ENCODE measurements at regions not wholly inside any gene's neighbourhood (a gene's known extent, or its start where the extent isn't known, plus 50 kb on each side); places are given as distances from the start of the nearest gene placed in this dataset.

GRCh38 chr4:15226203-15226602 lies 201.6 kb upstream of the C1QTNF7 start:
- 83% methylated on average over 2 of the region's 3 CpGs for WGBS (ENCODE audit: insufficient coverage)
- H3K27ac ChIP-seq (ENCODE audit: low read length): no peak overlapping the region
- H3K36me3 ChIP-seq (ENCODE audit: control insufficient read depth, insufficient read depth, low read length): no peaks in the 10 kb centered on the region
- H3K4me3 ChIP-seq (ENCODE audit: low read length): no peak overlapping the region
- DNase-seq: no peak
- no peaks in the 10 kb centered on the region for H3K4me1 ChIP-seq (ENCODE audit: control insufficient read depth, insufficient read depth, low read length)
- no peaks in the 10 kb centered on the region for H3K27me3 ChIP-seq (ENCODE audit: control insufficient read depth, insufficient read depth, low read length)
- no peaks in the 10 kb centered on the region for H3K9me3 ChIP-seq (replicated peaks; ENCODE audit: control insufficient read depth, low read depth, low read length)

GRCh38 chr4:15231265-15232091 lies 196.4 kb upstream of the C1QTNF7 start:
- Histone ChIP-seq H3K4me1 (ENCODE audit: control insufficient read depth, insufficient read depth, low read length) (peaks cover 33% of the 10 kb centered on the region), H3K9me3 (replicated peaks; ENCODE audit: control insufficient read depth, low read depth, low read length) (no peaks in the 10 kb centered on the region), H3K4me3 (ENCODE audit: low read length) (no peak overlapping the region), H3K27ac (ENCODE audit: low read length) (peak overlapping the region; percentile 62), H3K36me3 (ENCODE audit: control insufficient read depth, insufficient read depth, low read length) (no peaks in the 10 kb centered on the region), H3K27me3 (ENCODE audit: control insufficient read depth, insufficient read depth, low read length) (no peaks in the 10 kb centered on the region)
- DNase-seq: peak; percentile 97
- 0% methylated on average over 1 of the region's 8 CpGs for WGBS (ENCODE audit: insufficient coverage)

- peak; percentile 63 for DNase-seq
- Histone ChIP-seq H3K36me3 (ENCODE audit: control insufficient read depth, insufficient read depth, low read length) (no peaks in the 10 kb centered on the region), H3K27ac (ENCODE audit: low read length) (peak overlapping the region; percentile 71), H3K27me3 (ENCODE audit: control insufficient read depth, insufficient read depth, low read length) (no peaks in the 10 kb centered on the region), H3K4me3 (ENCODE audit: low read length) (no peak overlapping the region), H3K4me1 (ENCODE audit: control insufficient read depth, insufficient read depth, low read length) (peaks cover 33% of the 10 kb centered on the region), H3K9me3 (replicated peaks; ENCODE audit: control insufficient read depth, low read depth, low read length) (no peaks in the 10 kb centered on the region)
- whole genome bisulfite sequencing (ENCODE audit: insufficient coverage): 40% methylated on average over 5 of the region's 10 CpGs
Observed at GRCh38 chr4:15232366-15233263, 195.2 kb upstream of the C1QTNF7 start.

- Histone ChIP-seq H3K36me3 (ENCODE audit: control insufficient read depth, insufficient read depth, low read length) (no peaks in the 10 kb centered on the region), H3K4me3 (ENCODE audit: low read length) (no peak overlapping the region), H3K9me3 (replicated peaks; ENCODE audit: control insufficient read depth, low read depth, low read length) (no peaks in the 10 kb centered on the region), H3K4me1 (ENCODE audit: control insufficient read depth, insufficient read depth, low read length) (peaks cover 33% of the 10 kb centered on the region), H3K27me3 (ENCODE audit: control insufficient read depth, insufficient read depth, low read length) (no peaks in the 10 kb centered on the region), H3K27ac (ENCODE audit: low read length) (peak overlapping the region; percentile 71)
- DNase-seq: peak; percentile 87
- 13% methylated on average over 1 of the region's 4 CpGs for WGBS (ENCODE audit: insufficient coverage)
Observed at GRCh38 chr4:15233264-15233597, 194.6 kb upstream of the C1QTNF7 start.

GRCh38 chr4:15233626-15234025 lies 194.2 kb upstream of the C1QTNF7 start:
- H3K4me3 ChIP-seq (ENCODE audit: low read length): no peak overlapping the region
- H3K27me3 ChIP-seq (ENCODE audit: control insufficient read depth, insufficient read depth, low read length): no peaks in the 10 kb centered on the region
- no peaks in the 10 kb centered on the region for H3K36me3 ChIP-seq (ENCODE audit: control insufficient read depth, insufficient read depth, low read length)
- 31% methylated on average over 5 of the region's 5 CpGs for WGBS (ENCODE audit: insufficient coverage)
- H3K27ac ChIP-seq (ENCODE audit: low read length): peak overlapping the region; percentile 71
- DNase-seq: no peak
- peaks cover 33% of the 10 kb centered on the region for H3K4me1 ChIP-seq (ENCODE audit: control insufficient read depth, insufficient read depth, low read length)
- no peaks in the 10 kb centered on the region for H3K9me3 ChIP-seq (replicated peaks; ENCODE audit: control insufficient read depth, low read depth, low read length)

- no peak overlapping the region for H3K4me3 ChIP-seq (ENCODE audit: low read length)
- H3K27me3 ChIP-seq (ENCODE audit: control insufficient read depth, insufficient read depth, low read length): no peaks in the 10 kb centered on the region
- H3K36me3 ChIP-seq (ENCODE audit: control insufficient read depth, insufficient read depth, low read length): no peaks in the 10 kb centered on the region
- peaks cover 33% of the 10 kb centered on the region for H3K4me1 ChIP-seq (ENCODE audit: control insufficient read depth, insufficient read depth, low read length)
- WGBS (ENCODE audit: insufficient coverage): no CpG with 5 or more reads among the region's 7 CpGs
- peak overlapping the region; percentile 71 for H3K27ac ChIP-seq (ENCODE audit: low read length)
- peak; percentile 69 for DNase-seq
- H3K9me3 ChIP-seq (replicated peaks; ENCODE audit: control insufficient read depth, low read depth, low read length): no peaks in the 10 kb centered on the region
Observed at GRCh38 chr4:15234116-15234855, 193.5 kb upstream of the C1QTNF7 start.

GRCh38 chr4:15234856-15235126 lies 193.0 kb upstream of the C1QTNF7 start:
- Histone ChIP-seq H3K27me3 (ENCODE audit: control insufficient read depth, insufficient read depth, low read length) (no peaks in the 10 kb centered on the region), H3K27ac (ENCODE audit: low read length) (peak overlapping the region; percentile 71), H3K4me1 (ENCODE audit: control insufficient read depth, insufficient read depth, low read length) (peaks cover 35% of the 10 kb centered on the region), H3K36me3 (ENCODE audit: control insufficient read depth, insufficient read depth, low read length) (no peaks in the 10 kb centered on the region), H3K4me3 (ENCODE audit: low read length) (no peak overlapping the region), H3K9me3 (replicated peaks; ENCODE audit: control insufficient read depth, low read depth, low read length) (no peaks in the 10 kb centered on the region)
- WGBS (ENCODE audit: insufficient coverage): no CpG with 5 or more reads among the region's 2 CpGs
- peak; percentile 90 for DNase-seq

GRCh38 chr4:15235135-15235534 lies 192.7 kb upstream of the C1QTNF7 start:
- Histone ChIP-seq H3K4me3 (ENCODE audit: low read length) (no peak overlapping the region), H3K27me3 (ENCODE audit: control insufficient read depth, insufficient read depth, low read length) (no peaks in the 10 kb centered on the region), H3K36me3 (ENCODE audit: control insufficient read depth, insufficient read depth, low read length) (no peaks in the 10 kb centered on the region), H3K9me3 (replicated peaks; ENCODE audit: control insufficient read depth, low read depth, low read length) (no peaks in the 10 kb centered on the region), H3K4me1 (ENCODE audit: control insufficient read depth, insufficient read depth, low read length) (peaks cover 36% of the 10 kb centered on the region), H3K27ac (ENCODE audit: low read length) (peak overlapping the region; percentile 71)
- WGBS (ENCODE audit: insufficient coverage): no CpG with 5 or more reads among the region's 2 CpGs
- peak; percentile 74 for DNase-seq

GRCh38 chr4:15237648-15238230 lies 190.1 kb upstream of the C1QTNF7 start:
- Histone ChIP-seq H3K4me3 (ENCODE audit: low read length) (no peak overlapping the region), H3K27me3 (ENCODE audit: control insufficient read depth, insufficient read depth, low read length) (no peaks in the 10 kb centered on the region), H3K27ac (ENCODE audit: low read length) (no peak overlapping the region), H3K9me3 (replicated peaks; ENCODE audit: control insufficient read depth, low read depth, low read length) (no peaks in the 10 kb centered on the region), H3K4me1 (ENCODE audit: control insufficient read depth, insufficient read depth, low read length) (peaks cover 32% of the 10 kb centered on the region), H3K36me3 (ENCODE audit: control insufficient read depth, insufficient read depth, low read length) (no peaks in the 10 kb centered on the region)
- 79% methylated on average over 1 of the region's 3 CpGs for WGBS (ENCODE audit: insufficient coverage)
- peak; percentile 80 for DNase-seq

GRCh38 chr4:15238720-15239119 lies 189.1 kb upstream of the C1QTNF7 start:
- H3K4me1 ChIP-seq (ENCODE audit: control insufficient read depth, insufficient read depth, low read length): peaks cover 22% of the 10 kb centered on the region
- WGBS (ENCODE audit: insufficient coverage): no CpG with 5 or more reads among the region's 3 CpGs
- H3K27me3 ChIP-seq (ENCODE audit: control insufficient read depth, insufficient read depth, low read length): no peaks in the 10 kb centered on the region
- no peaks in the 10 kb centered on the region for H3K36me3 ChIP-seq (ENCODE audit: control insufficient read depth, insufficient read depth, low read length)
- no peak overlapping the region for H3K4me3 ChIP-seq (ENCODE audit: low read length)
- H3K9me3 ChIP-seq (replicated peaks; ENCODE audit: control insufficient read depth, low read depth, low read length): no peaks in the 10 kb centered on the region
- no peak overlapping the region for H3K27ac ChIP-seq (ENCODE audit: low read length)
- DNase-seq: peak; percentile 53

All from muscle of leg (tissue), 3 donors.